ENCODE measurements at regions not wholly inside any gene's neighbourhood (a gene's known extent, or its start where the extent isn't known, plus 50 kb on each side); places are given as distances from the start of the nearest gene placed in this dataset.
A peak's percentile ranks its signal among the peaks of the same experiment; 100 is the strongest.

DNA sequence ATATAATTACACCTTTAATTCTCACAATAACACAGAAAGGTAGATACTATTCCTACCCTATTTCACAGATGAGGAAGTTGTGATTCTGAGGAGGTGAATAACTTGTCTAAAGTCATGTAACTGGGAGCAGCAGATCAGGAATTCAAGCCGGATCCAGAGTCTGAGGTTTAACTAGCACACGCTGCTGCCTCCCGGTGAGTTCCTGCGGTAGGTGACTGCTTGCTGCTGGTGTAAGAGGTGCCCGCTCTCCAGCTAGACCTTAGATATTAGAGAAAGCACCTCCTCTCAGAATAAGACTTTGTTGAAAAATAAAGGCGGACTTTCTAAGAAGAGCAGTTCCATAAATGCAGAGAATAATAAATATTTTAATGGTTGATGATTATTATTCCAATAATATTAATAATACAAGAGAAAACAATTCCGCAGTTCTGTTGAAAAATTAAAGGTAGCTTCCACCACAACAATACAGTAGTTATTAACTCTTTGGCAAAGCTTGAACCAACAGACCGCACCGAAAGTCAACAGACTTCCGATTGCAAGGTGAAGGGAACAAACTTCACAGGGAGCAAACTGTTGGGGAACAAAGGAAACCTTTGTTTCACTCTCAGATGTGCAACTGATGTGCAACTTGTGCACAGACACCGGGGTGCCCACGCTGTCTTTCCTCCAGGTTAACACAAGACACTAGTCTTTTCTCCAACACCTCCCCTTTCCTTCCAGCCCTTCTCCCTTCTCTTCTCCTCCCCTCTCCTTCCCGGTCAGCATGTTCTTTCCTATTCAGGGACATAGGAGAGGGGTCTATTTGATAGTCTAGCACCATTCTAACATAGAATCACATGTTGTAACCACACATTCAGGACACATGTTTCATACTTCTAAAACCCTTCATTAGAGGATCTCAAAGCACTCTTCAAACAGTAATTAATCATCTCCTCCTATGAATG is 73.2 kb upstream of the EGLN3 start:
- DNase-seq = no peak
- intact Hi-C loops (cut with DNase I) = no loop called here

DNA sequence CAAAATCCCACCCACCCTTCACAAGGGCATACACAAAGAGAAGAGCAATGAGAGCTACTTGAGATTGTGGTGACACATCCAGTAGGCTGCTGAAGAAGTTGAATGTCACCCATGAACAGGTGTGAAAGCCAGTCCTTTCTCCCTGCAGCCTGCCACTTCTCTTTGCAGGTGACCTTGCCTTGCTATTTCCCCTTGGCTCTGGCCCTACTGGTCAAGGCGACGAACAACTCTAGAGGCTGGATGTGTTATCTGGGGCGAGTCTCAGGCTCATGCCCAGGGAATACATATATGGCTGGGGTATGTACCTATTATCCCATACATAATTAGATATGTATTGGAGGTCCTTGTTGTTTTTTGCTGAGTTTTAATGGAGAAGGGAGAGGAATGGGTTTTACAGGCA is 70.2 kb upstream of the EGLN3 start:
- no peak for DNase-seq
- intact Hi-C loops (cut with DNase I) = no loop called here

DNA sequence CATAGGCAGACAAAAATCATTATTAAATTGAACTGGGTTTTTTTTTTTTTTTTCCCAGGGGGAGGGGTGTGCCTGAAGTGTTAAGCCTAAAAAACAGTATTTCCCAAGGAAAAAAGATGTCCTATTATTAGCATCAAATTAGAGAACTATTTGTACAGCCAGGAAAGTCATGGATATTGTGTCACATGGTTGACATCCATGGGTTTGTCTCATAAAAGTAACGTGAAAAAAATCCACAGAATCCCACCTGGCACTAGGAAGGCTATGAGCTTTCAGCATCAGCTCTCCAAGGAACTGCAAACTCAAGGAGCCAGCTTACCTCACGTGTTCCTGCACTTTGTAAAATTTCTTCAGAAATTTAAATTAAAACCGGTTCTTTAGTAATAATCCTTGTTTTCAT is 69.1 kb upstream of the EGLN3 start:
- no peak for DNase-seq
- intact Hi-C loops (cut with DNase I) = no loop called here

DNA sequence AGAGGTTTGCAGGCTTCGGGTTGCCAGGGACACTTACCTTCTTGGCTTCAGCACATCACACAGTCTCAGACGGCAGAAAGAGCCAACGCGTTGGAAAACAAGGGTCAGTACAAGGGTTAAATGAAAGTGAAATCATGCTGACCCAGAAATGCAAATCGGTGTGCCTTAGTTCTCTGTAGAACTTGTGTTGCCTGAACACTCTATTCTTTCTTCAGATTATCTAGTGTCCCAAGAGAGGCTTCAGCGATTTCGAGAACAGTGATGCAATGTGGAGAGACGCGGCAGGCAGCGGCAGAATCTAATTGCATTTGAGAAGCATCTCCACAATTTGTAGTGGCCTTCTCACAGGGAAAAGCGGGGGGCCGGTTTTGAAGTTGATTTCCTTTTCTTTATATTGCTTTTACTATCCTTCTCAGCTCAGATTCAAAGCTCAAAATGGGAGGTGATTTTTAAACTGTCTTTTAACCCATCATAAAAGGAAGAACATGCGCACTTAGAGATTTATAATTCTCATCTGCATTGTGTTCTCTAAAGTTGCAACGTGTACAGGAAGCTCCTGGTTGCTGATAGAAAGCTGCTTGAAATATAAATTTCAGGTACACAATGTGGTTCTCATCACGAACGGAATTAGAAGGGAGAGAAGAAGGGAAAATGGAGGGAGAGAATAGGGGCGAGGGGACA is 67.8 kb upstream of the EGLN3 start:
- DNase-seq = peak in 41 of 42 donors; percentile 8 to 72 (median 35)

DNA sequence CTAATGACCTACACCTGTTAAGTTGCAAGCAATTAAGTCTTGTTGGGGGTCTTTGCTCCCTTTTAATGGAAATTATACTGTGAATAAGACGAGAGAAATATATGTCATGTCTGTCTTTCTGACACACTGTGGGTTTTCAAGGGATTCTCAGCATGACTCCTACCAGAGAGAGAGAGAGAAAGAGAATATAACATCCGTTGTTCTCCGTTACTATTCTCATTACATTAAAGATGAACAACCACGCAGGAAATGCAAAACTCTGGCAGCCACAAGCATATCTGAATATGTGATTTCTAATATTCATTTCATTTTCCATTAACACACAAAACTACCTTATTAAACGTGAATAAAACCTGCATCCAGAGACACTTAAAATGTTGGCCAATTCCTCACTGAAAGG is 67.3 kb upstream of the EGLN3 start:
- no peak for DNase-seq
- intact Hi-C loops (cut with DNase I) = loop anchor here (10.0 kb wide), 1 partner anchor 63 kb away; the partner anchor contains the start of gene EGLN3

More for the DNA sequence above, 67.8 kb upstream of the EGLN3 start:
- intact Hi-C loops (cut with DNase I) = loop anchor here (10.0 kb wide), 1 partner anchor 64 kb away; the partner anchor contains the start of gene EGLN3

DNA sequence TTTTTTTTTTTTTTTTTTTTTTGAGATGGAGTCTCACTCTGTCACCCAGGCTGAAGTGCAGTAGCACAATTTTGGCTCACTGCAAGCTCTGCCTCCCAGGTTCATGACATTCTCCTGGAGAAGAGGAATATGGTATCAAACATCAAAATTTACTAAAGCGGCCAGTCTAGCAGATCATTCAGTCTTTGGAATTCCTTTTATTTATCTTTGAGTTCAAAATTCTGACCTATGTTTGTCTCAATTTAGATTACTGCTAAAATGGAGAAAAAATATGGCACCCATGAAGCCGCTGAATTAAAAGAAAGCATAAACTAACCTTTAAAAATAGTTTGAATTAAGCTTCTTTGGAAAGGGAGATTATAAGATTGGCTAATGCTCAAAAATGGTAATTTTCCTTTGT is 64.5 kb upstream of the EGLN3 start:
- intact Hi-C loops (cut with DNase I) = loop anchor here (10.0 kb wide), 1 partner anchor 61 kb away; the partner anchor contains the start of gene EGLN3
- no peak for DNase-seq

DNA sequence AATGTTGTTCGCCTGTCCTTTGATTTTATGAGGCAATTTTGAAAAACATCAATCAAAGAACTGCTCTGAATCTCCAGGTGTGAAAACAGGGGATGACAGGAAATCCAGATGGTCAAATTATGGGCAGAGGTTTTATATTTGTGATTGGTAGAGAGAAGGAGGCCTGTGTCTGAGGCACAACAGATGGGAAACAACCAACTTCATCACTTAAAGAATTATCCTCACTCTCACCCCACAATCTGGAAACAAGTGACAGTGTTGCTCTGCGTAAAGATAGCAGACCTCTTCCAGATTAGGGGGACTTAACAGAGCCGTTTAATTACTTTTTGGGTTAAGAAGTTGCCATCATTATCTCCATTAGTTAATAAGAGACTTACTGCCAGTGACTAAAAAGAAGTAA is 64.1 kb upstream of the EGLN3 start:
- no peak for DNase-seq
- intact Hi-C loops (cut with DNase I) = loop anchor here (10.0 kb wide), 1 partner anchor 60 kb away; the partner anchor contains the start of gene EGLN3

DNA sequence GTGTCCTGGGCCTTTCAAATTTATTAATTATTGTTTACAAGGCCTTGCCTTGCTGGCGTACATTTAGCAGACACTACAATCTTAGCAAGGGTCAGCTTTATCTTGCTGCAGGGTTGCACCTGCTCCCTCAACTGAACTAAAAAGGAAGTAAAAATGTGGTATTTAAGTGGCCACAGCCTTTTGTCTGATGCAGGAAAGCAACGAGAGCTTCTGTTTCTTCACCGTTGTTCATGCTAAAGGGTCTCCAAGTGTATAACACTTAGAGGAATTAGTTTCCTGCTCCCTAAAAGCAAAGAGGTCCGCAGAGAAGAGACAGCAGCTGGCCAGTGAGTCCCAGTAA is 62.8 kb upstream of the EGLN3 start:
- DNase-seq = no peak
- intact Hi-C loops (cut with DNase I) = loop anchor here (10.0 kb wide), 1 partner anchor 59 kb away; the partner anchor contains the start of gene EGLN3

DNA sequence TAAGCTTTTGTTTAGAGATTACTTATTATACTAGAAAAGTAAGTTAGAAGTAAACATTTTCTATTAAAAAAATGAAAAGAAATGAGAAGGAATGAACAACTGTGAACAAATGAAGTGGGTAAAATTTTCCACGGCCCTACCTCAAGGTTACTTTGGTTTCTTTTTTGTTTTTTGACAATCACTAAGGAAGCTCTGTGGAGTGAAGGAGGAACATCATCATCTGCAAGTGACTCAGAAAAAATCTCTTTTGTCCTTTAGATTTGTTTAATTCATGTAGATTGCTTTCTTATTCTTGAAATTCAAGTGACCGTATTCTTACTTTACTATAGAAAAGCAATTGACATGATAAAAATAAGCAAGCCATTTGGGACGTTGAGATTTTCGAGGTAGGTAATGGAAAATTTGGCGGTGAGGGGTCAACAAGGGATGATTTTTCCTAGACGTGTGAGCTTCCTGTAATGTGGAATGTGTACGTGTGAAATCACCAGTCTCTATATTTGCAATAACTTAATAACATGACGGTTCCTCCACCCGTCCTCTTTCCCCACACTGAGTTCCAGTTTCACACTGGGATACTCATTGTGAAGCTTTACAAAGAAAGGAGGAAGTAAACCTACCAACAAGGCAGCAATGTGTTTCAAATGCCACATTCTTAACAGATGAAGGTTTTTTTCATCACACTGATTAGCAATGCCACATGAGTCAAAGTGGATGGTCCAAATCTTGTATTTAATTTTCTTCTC is 62.3 kb upstream of the EGLN3 start:
- DNase-seq = no peak
- intact Hi-C loops (cut with DNase I) = loop anchor here (10.0 kb wide), 1 partner anchor 58 kb away; the partner anchor contains the start of gene EGLN3

DNA sequence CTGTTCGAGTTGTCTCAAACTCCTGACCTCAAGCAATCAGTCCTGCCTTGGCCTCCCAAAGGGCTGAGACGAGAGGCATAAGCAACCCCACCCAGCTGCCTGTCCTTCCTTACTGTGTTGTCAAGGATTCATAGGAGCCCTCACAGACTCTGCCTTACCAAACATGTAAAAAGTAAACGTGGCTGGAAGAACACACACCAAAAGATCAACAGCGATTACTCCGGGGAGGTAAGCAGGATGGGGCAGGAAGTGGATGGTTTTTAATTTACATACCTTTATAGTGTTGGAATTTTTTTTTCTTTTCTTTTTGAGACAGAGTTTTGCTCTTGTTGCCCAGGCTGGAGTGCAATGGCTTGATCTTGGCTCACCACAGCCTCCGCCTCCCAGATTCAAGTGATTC is 61.5 kb upstream of the EGLN3 start:
- intact Hi-C loops (cut with DNase I) = loop anchor here (10.0 kb wide), 1 partner anchor 58 kb away; the partner anchor contains the start of gene EGLN3
- DNase-seq = no peak

DNA sequence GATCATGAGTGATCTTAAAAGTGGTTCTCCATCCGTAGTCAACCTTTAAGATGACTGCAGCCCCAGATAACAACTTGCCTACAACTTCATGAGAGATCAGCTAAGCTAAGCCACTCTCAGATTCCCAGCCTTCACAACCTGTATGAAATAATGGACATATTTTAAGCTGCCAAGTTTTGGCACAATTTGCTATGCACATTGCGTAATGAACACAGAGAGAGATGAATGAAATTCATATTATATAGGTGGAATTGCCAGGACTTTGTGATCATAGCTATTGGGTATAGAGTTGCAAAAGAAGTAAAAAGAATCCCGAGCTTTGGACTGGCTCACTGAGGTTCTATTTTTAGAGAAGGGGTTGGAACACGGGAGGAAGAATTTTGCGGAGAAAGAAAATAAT is 59.1 kb upstream of the EGLN3 start:
- intact Hi-C loops (cut with DNase I) = loop anchor here (10.0 kb wide), 1 partner anchor 55 kb away; the partner anchor contains the start of gene EGLN3
- no peak for DNase-seq

DNA sequence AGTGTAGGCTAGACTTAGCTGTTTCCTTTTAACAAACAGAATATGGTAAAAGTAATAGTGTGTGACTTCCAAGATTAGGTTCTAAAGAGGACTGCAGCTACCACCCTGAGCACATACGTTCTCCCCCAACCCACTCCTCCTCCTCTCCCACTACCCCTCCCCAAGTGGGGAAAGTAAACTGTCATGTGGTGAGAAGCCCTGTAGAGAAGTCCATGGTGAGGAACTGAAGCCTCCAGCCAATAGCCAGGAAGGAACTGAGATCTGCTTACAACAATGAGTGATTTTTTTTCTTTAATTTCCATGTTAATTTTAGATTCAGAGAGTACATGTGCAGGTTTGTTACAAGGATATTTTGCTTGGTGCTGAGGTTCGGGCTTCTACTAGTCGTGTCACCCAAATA is 57.0 kb upstream of the EGLN3 start:
- DNase-seq = no peak
- intact Hi-C loops (cut with DNase I) = no loop called here

DNA sequence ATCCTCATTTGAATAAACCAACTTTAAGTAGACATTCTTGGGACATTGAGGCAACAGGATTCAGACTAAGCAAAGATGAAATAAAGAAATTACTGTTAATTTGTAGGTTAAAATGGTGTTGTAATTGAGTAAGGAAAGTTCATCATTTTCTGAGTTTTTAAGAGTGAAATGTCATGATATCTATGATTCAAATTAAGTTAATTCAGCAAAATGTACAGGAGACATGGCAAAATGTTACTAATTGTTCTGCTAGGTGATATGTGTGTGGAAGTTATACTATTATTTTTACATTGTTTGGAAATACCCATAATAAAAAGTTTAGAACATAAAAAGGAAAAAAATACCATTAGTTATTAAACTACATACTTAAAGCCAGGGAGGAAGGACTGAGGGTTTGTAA is 55.0 kb upstream of the EGLN3 start:
- DNase-seq = no peak
- intact Hi-C loops (cut with DNase I) = no loop called here

DNA sequence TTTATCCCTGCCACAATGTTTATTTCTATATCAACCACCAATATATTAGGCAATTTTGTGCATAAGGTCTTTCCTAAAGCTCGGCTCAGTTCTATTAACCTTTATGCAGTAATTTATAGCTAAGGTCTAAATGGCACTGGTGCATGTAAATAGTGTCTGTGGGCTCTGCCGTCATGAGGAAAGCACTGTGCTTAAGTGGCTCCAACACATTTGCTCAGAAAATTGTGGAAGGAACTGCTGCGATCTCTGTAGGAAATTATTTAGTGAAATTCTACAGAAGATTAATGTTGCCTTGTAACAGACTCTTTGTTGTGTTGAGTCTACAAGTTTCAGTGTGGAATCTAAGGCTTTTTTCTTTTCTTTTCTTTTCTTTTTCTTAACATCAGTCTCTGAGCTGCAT is 54.0 kb upstream of the EGLN3 start:
- intact Hi-C loops (cut with DNase I) = no loop called here
- no peak for DNase-seq

DNA sequence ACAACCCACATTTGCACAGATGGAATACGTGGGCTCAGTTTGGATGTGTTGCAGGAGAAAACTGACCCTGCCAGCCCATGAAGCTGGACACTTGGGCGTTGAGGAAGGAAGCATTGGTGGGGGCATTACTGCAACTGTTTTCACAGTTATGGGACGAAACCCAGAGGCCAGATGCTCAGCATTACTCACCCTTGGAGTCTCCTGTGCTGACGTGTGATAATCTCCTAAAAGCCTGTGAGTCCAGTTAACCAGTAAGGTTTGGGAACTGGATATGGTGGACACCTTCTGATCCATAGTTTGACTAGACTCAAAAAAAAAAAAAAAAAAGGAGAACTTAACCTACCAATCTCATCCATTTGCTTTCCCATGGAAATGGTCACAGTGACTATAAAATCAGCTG is 52.8 kb upstream of the EGLN3 start:
- intact Hi-C loops (cut with DNase I) = no loop called here
- DNase-seq = no peak

DNA sequence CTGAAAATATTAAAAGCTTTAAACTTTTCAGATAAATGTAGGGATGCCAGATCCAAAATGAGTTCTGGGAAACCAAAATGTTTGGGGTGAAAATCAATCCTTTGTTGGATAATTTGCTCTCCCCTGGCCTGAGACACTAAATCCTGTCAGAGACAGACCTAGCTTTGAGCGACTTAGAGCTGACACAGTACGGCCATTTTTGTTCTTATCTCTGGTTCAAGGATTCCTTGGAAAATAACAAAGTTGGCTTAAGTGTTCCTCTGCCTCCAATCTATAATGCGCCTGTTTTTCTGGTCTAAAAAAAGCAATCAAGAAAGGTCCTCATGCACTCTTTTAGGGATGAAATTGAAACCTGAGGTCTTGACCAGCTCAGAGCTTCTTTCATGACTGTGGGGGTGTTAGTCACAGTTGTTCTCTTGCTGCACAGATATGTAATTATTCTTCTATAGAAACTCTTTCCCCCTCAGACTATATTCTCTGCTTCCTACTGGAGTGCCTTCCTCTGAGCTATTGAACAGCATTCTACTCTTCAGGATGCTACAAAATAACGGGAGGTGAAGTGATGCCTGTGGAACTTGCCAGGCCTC is 52.3 kb upstream of the EGLN3 start:
- DNase-seq = no peak
- intact Hi-C loops (cut with DNase I) = no loop called here

Measured in head of caudate nucleus (tissue), 42 donors.